Panc1 (cell line): ENCODE measurements at regions not wholly inside any gene's neighbourhood (a gene's known extent, or its start where the extent isn't known, plus 50 kb on each side); places are given as distances from the start of the nearest gene placed in this dataset.

ENCODE experiments used
- CTCF ChIP-seq: fragments of 450-650 bp; IDR thresholded peaks from 2 replicates; pipeline ENCODE4 v1.5.1; 2017; ENCODE audit warnings: mild to moderate bottlenecking
- POLR2AphosphoS5 ChIP-seq: IDR thresholded peaks from 2 replicates; pipeline ENCODE4 v1.6.1; 2012; ENCODE audit warnings: mild to moderate bottlenecking, low read depth, low read length, moderate library complexity

GRCh38 chr4:181020456-181020855 is 1222.7 kb upstream of the TENM3 start:
- TF ChIP-seq CTCF (no peak), POLR2AphosphoS5 (no peak)
